ENCODE measurements at regions not wholly inside any gene's neighbourhood (a gene's known extent, or its start where the extent isn't known, plus 50 kb on each side); places are given as distances from the start of the nearest gene placed in this dataset.

DNA sequence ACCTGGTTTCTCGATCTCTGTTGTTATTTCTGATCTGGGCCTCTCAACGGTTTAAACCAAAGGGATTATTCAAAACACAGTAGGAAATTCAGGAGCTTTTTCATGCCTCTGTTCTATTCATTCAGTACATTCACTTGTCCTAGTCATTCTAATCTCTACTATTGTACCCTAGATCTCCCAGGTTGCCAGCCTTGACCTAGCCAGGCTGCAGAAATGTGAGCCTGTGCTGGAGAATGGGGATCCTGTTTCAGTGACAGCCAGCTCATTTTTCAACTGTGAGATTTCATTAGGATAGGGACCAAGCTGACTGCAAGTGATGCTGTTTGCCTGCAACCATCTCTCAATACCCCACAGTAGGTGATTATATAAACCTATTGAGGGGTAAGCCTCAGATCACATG is 186.2 kb downstream of the CMPK2 start:
- no peak for DNase-seq

DNA sequence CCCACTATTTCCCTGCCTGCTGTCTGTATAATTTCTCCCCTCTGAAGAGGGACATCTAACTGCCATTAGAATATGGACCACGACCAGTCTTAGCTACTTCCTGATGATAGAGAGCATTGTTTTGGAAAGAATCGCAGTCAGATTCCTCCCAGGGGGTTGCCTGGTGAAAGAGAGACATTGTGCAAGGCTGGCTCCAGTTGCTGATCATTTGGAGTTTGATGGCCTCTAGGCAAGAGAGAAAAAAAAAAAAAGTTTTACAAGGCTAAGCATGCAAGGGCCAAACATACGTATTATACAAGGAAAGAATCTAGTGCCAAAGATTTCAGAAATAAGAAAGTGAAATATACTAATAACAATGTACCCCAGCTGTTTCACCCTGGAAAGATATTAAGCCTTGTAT is 182.2 kb downstream of the CMPK2 start:
- DNase-seq = no peak

DNA sequence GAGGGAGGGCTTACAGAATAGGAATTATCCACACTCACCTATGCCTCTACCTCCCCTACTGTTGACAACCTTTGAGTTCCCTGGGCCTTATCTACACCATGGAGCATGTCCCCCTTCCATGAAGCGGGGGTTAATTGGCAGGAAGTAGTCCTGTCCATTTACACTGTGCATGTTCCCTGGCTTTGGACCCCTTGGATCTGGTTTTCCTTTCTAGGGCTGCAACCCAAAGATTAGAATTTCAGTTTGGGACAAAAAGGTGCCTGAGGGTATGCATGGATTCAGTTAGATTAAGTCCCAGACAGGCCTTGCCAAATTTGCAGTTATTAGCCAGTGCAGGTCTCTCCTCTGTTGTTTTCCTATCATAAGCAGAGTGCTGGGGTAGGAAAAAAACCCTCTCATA is 180.3 kb downstream of the CMPK2 start:
- DNase-seq = no peak

DNA sequence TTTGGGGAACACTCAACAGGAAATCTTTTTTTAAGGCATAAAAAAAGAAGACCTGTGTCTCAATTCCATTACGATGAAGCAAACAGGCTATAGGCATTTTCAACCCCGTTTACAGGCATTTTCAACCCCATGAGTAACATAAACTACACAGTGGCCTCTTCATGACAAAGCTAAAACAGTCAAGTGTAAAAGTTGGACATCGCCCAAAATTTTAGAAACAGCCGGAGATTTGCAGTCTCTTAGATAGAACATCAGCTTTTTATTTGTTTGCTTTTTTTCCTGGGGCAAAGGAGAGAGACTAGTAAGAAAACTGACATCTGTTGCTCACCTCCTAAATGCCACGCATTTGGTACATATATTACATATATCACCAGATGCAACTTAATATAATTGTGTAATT is 173.7 kb downstream of the CMPK2 start:
- no peak for DNase-seq

DNA sequence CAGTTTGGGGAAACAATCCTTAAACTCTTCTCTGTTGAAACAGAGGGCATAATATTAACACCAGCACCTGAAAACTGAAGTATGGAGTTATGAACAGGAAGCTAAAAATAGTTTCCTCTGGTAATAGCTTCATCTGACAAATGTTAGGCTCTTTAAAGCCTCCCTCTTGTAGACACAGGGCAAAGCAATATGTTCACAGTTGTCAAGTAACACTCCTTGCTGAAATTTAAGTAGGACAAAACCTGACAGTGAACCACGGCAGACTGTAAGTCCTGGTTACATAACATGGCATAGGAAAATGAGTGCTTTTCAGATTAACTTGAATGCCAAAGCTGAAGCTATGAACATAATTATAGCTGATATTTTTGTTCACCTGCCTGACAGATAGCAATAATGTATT is 172.9 kb downstream of the CMPK2 start:
- no peak for DNase-seq

DNA sequence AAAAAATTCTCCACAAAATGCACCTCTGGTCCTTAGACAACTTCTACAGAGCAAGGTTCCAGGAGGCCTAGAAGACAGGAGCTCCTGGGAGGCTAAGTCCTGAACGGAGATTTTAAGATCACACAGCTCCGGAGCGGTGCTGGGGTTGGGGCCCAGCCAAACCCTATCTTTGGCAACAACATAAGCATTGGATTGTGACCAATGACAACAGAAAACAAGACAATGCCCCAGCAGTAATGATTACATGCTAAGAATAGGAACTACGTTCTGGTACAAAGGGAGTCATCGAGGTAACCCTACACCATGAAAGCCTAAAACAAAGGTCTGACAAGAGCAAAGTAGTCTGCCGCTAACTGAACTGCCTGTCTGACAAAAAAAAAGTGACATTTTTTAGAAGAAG is 171.2 kb downstream of the CMPK2 start:
- DNase-seq = no peak

DNA sequence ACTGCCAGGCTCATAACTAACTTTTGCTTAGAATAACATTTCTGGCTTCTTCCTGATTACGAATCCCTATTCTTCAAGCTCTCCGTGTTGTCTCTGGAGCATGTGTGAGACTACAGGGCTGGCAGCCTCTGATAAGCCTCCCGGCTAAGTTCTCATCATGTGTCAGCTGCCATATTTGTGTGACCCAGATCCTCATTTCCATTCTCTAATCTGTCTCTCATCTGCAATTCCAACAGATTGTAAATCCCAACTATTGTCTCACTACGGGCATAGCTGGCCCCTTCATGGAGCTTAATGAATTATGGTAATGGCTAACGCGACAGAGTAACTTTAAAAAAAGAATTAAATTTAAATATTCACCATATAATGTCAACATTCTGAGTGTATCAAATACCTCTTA is 165.4 kb downstream of the CMPK2 start:
- DNase-seq = no peak

DNA sequence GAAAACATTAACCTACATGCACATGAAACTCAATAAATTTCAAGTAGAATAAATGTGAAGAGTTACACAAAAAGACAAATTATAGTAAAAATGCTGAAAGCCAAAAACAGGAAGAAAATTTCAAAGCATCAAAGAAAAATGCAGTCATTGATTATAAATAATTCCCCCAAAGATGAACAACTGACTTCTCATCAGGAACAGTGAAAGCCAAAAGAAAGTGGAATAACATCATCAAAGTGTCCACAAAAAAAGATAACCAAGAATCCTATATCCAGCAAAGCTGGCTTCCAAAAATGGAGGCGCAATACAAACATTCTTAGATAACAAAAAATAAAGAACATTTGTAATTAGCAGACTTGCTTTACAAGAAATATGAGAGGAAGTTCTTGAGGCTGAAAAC is 161.6 kb downstream of the CMPK2 start:
- no peak for DNase-seq

DNA sequence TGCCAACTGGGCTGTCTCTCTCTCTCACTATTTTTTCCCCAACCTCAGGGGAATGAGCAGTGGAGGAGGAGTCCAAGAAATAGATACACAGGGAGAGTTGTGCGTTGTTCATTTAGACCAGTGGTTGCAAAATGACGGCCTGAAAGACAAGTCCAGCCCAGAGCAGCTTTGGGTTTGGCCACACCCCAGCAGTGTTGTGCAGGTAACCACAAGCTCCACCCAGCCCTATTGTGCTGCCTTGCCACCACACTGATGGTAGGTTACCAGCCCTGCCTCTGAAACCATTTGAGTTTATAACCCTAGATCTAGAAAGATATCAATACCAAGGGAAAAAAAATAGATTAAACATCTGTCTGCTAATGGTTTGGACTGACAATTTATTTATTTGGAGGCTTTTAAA is 144.3 kb downstream of the CMPK2 start:
- DNase-seq = no peak

DNA sequence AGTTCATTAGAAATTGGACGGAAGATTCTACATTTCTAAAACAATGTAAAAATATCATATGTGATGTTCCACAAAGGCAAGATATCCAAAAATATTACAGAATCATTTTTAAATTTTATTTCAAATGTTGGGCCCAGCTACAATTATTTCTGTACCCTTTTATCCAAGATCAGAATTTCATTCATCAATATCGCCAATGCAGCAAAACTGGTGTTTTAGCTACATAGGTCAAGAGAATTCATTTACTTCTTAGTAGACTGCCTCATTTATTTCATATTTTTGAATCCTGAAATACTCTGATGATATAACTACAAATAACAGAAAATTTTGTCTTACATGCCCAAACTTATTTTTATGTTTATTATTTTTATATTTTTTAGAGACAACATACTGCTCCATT is 143.1 kb downstream of the CMPK2 start:
- no peak for DNase-seq

DNA sequence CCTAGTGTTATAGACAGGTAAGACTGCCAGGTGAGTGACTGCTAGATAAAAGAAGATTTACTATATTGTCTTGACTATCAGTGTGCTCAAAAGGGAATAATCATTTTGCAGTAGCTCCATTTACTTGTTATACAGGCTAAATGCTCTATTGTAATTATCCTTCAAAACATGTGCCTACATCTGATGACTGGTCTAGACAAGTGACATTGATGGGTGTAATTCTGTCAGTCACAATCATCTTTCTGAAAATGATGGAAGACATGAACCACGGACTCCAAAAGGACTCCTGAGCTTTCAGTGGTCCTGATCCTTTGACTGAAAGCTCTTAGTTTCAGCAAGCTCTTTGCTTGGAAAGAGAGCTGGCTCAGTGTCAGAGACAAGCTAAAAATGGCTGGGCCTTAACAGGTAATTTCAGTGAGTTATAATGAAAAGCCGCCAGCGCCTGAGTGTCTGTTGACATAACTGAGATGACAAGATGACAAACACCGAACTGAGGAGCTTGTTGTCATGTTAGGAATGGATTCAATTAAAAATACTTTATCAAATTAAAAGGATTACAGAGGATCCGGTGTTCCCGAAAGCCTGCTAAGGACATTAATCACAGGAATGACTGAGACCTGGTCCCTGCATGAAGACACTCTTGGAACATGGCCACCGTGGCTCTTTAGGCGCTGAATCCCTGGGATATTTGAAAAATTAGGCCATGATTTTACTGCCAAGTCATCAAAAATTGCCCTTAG is 141.7 kb downstream of the CMPK2 start:
- no peak for DNase-seq

DNA sequence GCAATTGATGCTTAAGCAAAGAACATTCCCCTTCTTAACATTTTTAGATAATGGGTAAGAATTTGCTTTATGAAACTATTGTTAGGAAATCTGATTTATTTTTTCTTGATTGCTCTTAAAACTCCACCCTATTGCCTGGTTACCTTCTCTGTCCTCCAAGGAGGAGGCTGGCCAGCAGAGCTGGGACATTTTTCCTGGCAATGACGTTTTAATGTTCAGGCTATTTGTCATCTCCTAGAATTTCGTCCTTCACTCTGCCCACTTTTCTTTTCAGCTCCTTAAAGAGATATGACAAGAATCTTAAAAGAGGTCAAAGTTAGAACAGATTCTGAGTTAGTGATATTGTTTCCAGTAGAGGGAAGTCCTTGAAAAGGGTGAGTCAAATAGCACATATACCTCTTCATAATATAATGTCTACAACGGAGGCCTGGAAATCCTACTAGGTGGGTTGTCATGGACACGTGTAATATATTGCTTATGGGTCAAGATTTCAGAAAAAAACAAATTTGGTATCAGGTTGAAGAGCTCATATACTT is 141.0 kb downstream of the CMPK2 start:
- no peak for DNase-seq

DNA sequence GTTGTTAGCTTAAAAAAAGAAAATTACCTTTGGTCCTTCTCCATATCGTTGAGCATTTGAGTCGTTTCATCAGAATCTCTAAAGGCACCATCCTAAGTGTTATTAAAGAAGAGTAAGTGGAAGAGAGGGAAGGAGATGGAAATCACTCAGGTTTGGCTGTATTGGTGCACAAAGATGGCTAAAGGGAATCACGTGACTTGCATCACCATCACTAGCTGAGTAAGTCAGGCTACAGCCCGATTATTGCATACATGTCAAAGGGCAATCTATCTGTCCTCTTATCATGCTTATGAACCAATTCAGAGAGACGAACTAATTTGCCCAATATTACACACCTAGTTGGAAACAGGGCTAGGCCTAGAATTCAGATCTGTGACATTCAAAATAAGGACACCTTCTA is 137.6 kb downstream of the CMPK2 start:
- DNase-seq = no peak

DNA sequence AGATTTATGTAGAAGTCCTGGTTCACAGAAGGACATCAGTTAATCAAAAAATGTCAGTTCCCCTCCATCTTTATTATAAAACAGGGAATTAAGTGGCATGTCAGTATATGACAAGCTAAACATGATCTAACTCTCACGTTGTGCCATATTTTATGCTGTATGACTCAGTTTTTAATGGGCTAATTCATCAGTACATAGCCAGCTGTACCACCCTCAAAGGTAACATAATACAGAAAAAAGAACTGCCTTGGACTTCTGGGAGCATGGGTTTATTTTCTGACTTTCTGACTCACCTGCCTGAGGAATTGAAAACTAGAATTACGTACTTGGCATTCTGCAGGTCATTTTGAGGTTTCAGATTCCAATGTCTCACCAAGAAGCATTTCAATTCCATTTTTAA is 135.7 kb downstream of the CMPK2 start:
- DNase-seq = no peak

DNA sequence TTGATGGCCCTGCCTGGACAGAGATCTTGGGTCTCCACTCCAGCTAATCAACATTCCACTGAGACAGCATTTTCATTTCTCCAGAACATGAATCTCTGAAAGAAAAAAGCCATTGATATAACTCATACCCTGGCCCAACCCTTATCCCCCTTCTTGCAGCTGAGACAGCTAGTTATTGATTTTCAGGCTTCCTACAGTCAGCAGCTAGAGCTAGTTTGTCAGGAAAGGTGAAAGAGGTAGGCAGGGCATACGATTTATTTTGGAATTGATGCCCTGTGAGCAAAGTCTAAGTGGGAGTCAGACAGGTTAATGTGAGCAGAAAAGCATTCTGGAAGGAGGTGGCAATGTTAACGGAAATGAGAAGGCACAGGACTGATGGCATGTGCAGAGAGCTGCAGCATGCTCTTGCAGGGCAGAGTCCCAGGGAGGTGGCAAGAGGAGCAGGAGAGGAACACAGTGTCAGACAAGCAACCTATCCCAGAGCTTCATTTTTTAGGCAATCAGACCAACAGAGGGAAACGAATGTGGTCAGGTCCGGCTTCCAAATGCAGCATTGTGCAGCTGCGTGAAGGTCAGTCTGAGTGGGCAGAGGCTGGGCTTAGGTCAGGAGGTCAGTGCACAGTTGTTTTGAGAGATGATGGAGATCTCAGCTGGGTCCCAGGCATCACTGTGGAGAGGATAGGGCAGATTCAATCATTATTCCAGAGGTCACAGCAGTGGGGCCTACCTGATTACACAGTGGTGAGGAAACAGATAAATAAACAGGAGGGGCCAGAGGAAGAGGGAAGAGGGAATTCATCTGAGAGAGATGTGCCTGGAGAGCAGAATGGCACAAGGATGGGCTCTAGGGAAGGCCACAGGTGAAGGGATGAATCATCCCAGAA is 134.8 kb downstream of the CMPK2 start:
- no peak for DNase-seq

DNA sequence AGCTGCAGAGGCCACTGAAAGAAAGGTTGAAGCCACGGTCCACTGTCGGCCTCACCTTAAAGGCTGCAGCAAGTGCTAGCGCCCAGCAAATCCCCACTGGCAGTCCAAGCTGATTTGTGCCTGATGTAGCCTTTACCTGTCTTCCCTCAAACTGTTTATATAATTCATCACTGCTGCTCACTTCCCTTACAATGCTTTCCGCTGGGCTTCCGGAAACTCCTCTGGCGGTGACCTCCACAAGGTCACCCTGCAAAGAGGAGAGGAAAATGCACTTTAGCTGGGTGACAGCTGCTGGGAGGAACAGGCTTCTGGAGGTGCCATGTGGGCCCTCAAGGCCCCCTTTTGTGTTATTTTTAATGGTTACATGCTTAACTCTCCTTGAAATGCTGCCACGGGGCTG is 126.2 kb downstream of the CMPK2 start:
- no peak for DNase-seq

DNA sequence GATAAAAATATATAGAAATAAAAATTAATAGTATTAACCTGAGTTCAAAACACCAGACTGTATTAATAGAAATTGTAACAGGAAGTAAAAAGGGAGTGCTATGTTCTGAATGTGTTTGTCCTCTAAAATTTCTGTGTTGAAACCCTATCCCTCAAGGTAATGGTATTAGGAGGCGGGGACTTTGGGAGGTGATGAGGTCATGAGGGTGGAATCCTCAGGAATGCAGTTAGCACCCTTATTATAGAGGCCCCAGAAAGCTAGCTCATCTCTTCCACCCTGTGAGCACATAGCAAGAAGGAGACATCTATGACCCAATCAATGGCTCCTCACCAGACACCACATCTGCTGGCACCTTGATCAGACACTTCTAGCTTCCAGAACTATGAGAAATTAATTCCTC is 124.5 kb downstream of the CMPK2 start:
- DNase-seq = no peak

DNA sequence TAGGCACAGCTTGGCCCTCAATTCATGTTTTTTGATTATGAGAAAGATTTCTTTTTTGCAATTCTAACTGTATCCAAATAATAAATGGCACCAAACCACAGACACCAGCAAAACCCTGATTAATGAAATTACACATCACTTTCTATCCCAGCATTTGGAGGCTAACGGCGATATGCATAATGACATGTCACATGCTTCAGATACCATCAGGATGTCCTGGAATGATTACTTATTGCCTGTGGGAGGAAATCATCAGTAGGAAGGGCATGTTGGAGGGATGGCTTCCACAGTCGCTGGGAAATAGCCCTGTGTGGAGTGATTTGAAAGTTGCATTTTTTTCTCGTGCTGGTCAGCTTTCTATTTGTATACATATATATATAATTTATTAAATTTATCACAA is 121.7 kb downstream of the CMPK2 start:
- DNase-seq = no peak

DNA sequence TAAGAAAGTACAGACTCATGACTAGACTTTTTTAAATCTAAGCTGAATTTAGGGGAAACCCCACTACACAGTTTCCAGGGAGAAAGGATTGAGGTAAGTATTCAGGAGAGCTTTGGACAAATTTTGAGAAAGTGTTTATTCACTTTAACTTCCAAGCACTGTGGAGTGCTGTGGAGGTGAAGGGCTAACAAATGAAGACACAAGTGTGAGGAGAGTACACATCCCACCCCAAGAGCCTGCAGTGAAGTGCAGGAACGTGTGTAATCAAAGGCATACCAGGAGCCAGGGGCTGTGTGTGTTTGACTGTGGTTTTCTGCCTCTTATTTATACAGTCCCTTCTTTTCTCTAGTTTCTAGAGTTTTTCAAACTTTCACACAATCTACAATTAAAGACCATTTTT is 118.3 kb downstream of the CMPK2 start:
- DNase-seq = no peak

DNA sequence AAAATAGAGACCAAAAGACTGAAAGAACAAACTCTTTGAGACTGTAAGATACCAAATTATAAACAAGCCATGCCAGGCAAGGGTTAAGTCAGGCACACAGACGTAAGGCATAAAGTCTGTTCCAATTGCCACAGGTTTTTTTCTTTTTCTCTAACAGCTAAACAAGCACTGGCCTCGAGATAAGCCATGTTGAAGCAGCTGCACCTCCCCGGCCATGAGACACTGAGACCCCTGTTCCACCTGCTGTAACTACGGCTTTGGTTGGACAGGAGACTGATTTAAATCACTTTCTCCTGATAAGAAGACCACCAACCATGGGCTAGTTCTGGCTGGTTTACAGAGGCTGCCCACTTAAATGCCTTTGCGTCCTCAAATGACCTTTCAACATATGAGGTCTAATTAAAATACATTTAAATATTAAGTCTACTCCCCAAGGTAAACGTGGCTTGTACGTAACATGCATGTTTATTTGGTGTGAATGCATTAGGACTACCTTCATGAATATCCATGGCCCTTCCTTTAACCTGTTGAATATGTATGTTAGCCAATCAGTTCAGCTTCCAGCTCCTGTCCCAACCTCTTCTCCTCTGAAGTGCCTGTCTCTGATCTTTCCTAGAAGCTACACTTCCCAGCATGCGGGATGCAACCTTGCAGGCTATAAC is 117.2 kb downstream of the CMPK2 start:
- no peak for DNase-seq

DNA sequence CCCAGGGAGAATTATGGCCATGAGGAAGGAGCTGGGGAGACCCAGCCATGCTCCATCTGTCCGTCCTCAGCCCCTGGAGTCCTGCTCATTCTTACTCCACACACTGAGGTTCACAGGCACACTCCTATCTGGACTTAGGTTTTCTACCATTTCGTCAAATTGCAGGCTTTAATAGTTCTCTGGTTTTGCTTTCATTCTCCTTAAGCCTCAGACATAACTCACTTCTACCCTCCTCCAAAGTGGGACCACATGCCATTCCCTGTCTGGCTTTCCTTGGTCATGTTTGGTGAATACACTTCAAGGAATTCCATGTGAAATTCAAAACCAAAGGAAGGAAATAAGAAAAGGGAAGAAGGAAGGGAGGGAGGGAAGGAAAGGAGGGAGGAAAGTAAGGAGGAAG is 115.7 kb downstream of the CMPK2 start:
- DNase-seq = no peak

DNA sequence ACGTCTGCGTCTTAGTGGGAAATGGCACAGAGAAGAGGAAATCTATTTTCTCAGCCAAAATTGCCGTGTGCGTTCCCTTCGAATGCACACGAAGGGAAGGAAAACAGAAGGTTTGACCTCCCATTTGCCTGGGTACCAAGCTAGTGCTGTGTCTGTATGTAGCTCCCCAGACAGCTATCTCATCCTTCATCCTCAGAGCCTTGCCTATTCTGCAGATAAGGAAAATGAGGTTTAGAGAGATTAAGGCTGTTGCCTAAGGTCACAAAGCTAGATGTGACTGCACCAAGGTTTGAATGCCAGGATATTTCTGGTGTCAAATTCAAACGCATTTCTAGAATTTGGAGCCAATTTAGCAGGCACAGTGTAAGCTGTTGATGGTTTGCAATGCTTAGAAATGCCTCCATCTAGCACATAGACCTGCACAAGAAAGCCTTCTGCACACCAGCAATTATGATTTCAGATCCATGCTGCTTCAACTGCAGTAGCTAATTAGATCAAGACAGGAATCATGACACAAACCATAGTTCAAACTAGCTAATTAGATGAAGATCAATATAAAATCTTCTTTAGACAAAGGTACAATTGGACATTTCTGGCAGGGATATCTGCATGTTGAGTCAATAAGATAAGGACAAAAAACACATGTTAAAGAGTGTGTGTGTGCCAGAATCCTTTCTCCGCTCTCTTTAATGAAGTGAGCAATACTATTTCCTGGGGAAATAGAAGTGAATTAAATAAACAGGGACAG is 115.1 kb downstream of the CMPK2 start:
- no peak for DNase-seq

DNA sequence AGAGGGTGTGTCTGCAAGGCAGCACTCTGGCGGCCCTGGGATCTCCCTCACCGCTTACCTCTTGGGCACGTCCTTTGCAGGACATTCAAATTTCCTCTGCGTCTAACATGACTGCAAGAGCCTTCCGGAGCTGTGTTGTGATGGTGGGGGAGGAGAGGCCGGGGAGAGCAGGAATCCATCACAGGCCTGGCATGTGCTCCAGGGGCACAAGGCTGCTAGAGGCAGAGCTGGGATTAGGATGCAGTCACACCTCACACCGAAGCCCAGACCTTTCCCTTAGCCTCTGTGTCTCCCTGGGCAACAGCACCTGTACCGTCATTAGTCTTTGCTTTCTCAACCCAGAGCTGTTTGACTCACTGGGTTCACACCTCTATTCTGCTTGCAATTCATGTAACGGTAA is 111.3 kb downstream of the CMPK2 start:
- no peak for DNase-seq

All from right kidney (tissue), 1 donor.